ENCODE measurements at regions not wholly inside any gene's neighbourhood (a gene's known extent, or its start where the extent isn't known, plus 50 kb on each side); places are given as distances from the start of the nearest gene placed in this dataset.
A peak's percentile ranks its signal among the peaks of the same experiment; 100 is the strongest.

GRCh38 chr21:16407403-16408240 lies 677.8 kb downstream of the USP25 start:
- no peak overlapping the region for H3K4me3 ChIP-seq (ENCODE audit: low read depth, low read length)
- no peak for TF ChIP-seq CTCF (IDR thresholded peaks at IDR 0.05; ENCODE audit: insufficient read depth, low read length)
- peak; percentile 6 for DNase-seq (ENCODE audit: low read depth)

GRCh38 chr21:16408280-16408679 lies 678.5 kb downstream of the USP25 start:
- no peak for DNase-seq (ENCODE audit: low read depth)
- H3K4me3 ChIP-seq (ENCODE audit: low read depth, low read length), result no peak overlapping the region
- no peak for TF ChIP-seq CTCF (IDR thresholded peaks at IDR 0.05; ENCODE audit: insufficient read depth, low read length)

GRCh38 chr21:16409352-16409751 lies 679.6 kb downstream of the USP25 start:
- no peak overlapping the region for H3K4me3 ChIP-seq (ENCODE audit: low read depth, low read length)
- no peak for DNase-seq (ENCODE audit: low read depth)
- TF ChIP-seq CTCF (IDR thresholded peaks at IDR 0.05; ENCODE audit: insufficient read depth, low read length), result no peak

GRCh38 chr21:16418226-16418625 lies 688.4 kb downstream of the USP25 start:
- no peak overlapping the region for H3K4me3 ChIP-seq (ENCODE audit: low read depth, low read length)
- DNase-seq (ENCODE audit: low read depth), result peak; percentile 75
- no peak for TF ChIP-seq CTCF (IDR thresholded peaks at IDR 0.05; ENCODE audit: insufficient read depth, low read length)

GRCh38 chr21:16418642-16419041 lies 688.9 kb downstream of the USP25 start:
- H3K4me3 ChIP-seq (ENCODE audit: low read depth, low read length), result no peak overlapping the region
- DNase-seq (ENCODE audit: low read depth), result no peak
- TF ChIP-seq CTCF (IDR thresholded peaks at IDR 0.05; ENCODE audit: insufficient read depth, low read length), result no peak

- peak; percentile 98 for DNase-seq (ENCODE audit: low read depth)
- TF ChIP-seq CTCF (IDR thresholded peaks at IDR 0.05; ENCODE audit: insufficient read depth, low read length), result no peak
- H3K4me3 ChIP-seq (ENCODE audit: low read depth, low read length), result peak overlapping the region; percentile 71
Measured at GRCh38 chr21:16419188-16419921, 689.6 kb downstream of the USP25 start.
